Mammary epithelial cell (primary cell): ENCODE measurements at regions not wholly inside any gene's neighbourhood (a gene's known extent, or its start where the extent isn't known, plus 50 kb on each side); places are given as distances from the start of the nearest gene placed in this dataset.

Experiments
- CTCF ChIP-seq, 2 donors: IDR thresholded peaks in 1 of 2; conservative IDR thresholded peaks in 1 of 2; 2 replicates each; pipeline ENCODE4 v1.5.1; 2011 to 2012; ENCODE audit warnings: inconsistent platforms in 2 of 2, low read length in 2 of 2, mild to moderate bottlenecking in 2 of 2, control low read depth in 1 of 2, low read depth in 1 of 2; ENCODE audit not compliant: insufficient read depth in 1 of 2; ENCODE audit errors: extremely low read depth in 1 of 2
- EZH2 ChIP-seq: IDR thresholded peaks from 2 replicates; pipeline ENCODE4 v1.6.1; 2012; ENCODE audit warnings: low read length, inconsistent platforms, borderline replicate concordance

- TF ChIP-seq CTCF (conservative IDR thresholded peaks at IDR 0.05 in 1 of 2, IDR thresholded peaks at IDR 0.05 in 1 of 2; ENCODE audit: extremely low read depth in 1 of 2, insufficient read depth in 1 of 2, low read depth in 1 of 2, low read length in 2 of 2) (no peak), EZH2 (no peak)
Measured at GRCh38 chr17:69761767-69762321, 313.2 kb upstream of the KCNJ16 start.
